ENCODE measurements at regions not wholly inside any gene's neighbourhood (a gene's known extent, or its start where the extent isn't known, plus 50 kb on each side); places are given as distances from the start of the nearest gene placed in this dataset.

- Histone ChIP-seq H3K18ac (ENCODE audit: low read length) (no peak overlapping the region), H3K9me3 (ENCODE audit: insufficient read depth, low read depth, low read length) (no peaks in the 10 kb centered on the region), H4K91ac (ENCODE audit: low read depth, low read length) (no peak overlapping the region), H2AFZ (ENCODE audit: insufficient read depth, low read length, poor library complexity) (no peak overlapping the region), H4K12ac (ENCODE audit: low read depth, low read length) (no peak overlapping the region), H3K4me2 (ENCODE audit: low read length) (no peak overlapping the region), H2AK5ac (ENCODE audit: low read length) (no peak overlapping the region), H3K79me1 (ENCODE audit: low read length) (no peaks in the 10 kb centered on the region), H3K27me3 (ENCODE audit: insufficient read depth, low read length) (no peaks in the 10 kb centered on the region), H4K8ac (ENCODE audit: low read depth, low read length) (no peak overlapping the region), H2BK120ac (ENCODE audit: insufficient read depth, low read length, poor library complexity) (no peak overlapping the region), H3K36me3 (ENCODE audit: control insufficient read depth in 1 of 2, insufficient read depth in 2 of 2, low read length in 2 of 2) (no peaks in the 10 kb centered on the region), H3K4me1 (ENCODE audit: control insufficient read depth in 1 of 2, insufficient read depth in 2 of 2, low read length in 2 of 2) (no peaks in the 10 kb centered on the region), H2BK12ac (ENCODE audit: low read length) (no peak overlapping the region), H3K9ac (ENCODE audit: low read length) (no peak overlapping the region), H3K23ac (ENCODE audit: low read length) (no peak overlapping the region), H3K4me3 (ENCODE audit: low read depth, low read length) (no peak overlapping the region), H2BK5ac (ENCODE audit: low read depth, low read length, poor library complexity) (no peak overlapping the region), H3K79me2 (ENCODE audit: control insufficient read depth, insufficient read depth, low read length, poor library complexity) (no peaks in the 10 kb centered on the region), H3K4ac (ENCODE audit: low read depth, low read length) (no peak overlapping the region), H3K27ac (ENCODE audit: low read depth, low read length) (no peak overlapping the region), H3K14ac (ENCODE audit: low read length) (no peak overlapping the region)
- no CpG with 5 or more reads among the region's 2 CpGs for WGBS (ENCODE audit: extremely low coverage, insufficient coverage, insufficient read length)
- no peak for DNase-seq
Observed at GRCh38 chr5:125898851-125899405, 524.3 kb upstream of the GRAMD2B start.

GRCh38 chr5:125912028-125912427 is 511.2 kb upstream of the GRAMD2B start:
- H2AK5ac ChIP-seq (ENCODE audit: low read length) = no peak overlapping the region
- H3K79me2 ChIP-seq (ENCODE audit: control insufficient read depth, insufficient read depth, low read length, poor library complexity) = no peaks in the 10 kb centered on the region
- H4K91ac ChIP-seq (ENCODE audit: low read depth, low read length) = no peak overlapping the region
- no peak overlapping the region for H3K4me3 ChIP-seq (ENCODE audit: low read depth, low read length)
- H3K23ac ChIP-seq (ENCODE audit: low read length) = no peak overlapping the region
- no peak overlapping the region for H3K18ac ChIP-seq (ENCODE audit: low read length)
- H3K9me3 ChIP-seq (ENCODE audit: insufficient read depth, low read depth, low read length) = no peaks in the 10 kb centered on the region
- no peak overlapping the region for H3K27ac ChIP-seq (ENCODE audit: low read depth, low read length)
- no peaks in the 10 kb centered on the region for H3K79me1 ChIP-seq (ENCODE audit: low read length)
- H4K8ac ChIP-seq (ENCODE audit: low read depth, low read length) = no peak overlapping the region
- WGBS (ENCODE audit: extremely low coverage, insufficient coverage, insufficient read length) = no CpG with 5 or more reads among the region's 1 CpG
- DNase-seq = no peak
- no peak overlapping the region for H3K9ac ChIP-seq (ENCODE audit: low read length)
- no peak overlapping the region for H2BK5ac ChIP-seq (ENCODE audit: low read depth, low read length, poor library complexity)
- no peaks in the 10 kb centered on the region for H3K4me1 ChIP-seq (ENCODE audit: control insufficient read depth in 1 of 2, insufficient read depth in 2 of 2, low read length in 2 of 2)
- no peak overlapping the region for H2AFZ ChIP-seq (ENCODE audit: insufficient read depth, low read length, poor library complexity)
- H3K14ac ChIP-seq (ENCODE audit: low read length) = no peak overlapping the region
- H4K12ac ChIP-seq (ENCODE audit: low read depth, low read length) = no peak overlapping the region
- H3K36me3 ChIP-seq (ENCODE audit: control insufficient read depth in 1 of 2, insufficient read depth in 2 of 2, low read length in 2 of 2) = no peaks in the 10 kb centered on the region
- no peaks in the 10 kb centered on the region for H3K27me3 ChIP-seq (ENCODE audit: insufficient read depth, low read length)
- no peak overlapping the region for H3K4ac ChIP-seq (ENCODE audit: low read depth, low read length)
- no peak overlapping the region for H3K4me2 ChIP-seq (ENCODE audit: low read length)
- H2BK120ac ChIP-seq (ENCODE audit: insufficient read depth, low read length, poor library complexity) = no peak overlapping the region
- H2BK12ac ChIP-seq (ENCODE audit: low read length) = no peak overlapping the region

- no peak overlapping the region for H4K91ac ChIP-seq (ENCODE audit: low read depth, low read length)
- no peak overlapping the region for H3K27ac ChIP-seq (ENCODE audit: low read depth, low read length)
- H3K4me3 ChIP-seq (ENCODE audit: low read depth, low read length) = no peak overlapping the region
- H4K8ac ChIP-seq (ENCODE audit: low read depth, low read length) = no peak overlapping the region
- H2BK120ac ChIP-seq (ENCODE audit: insufficient read depth, low read length, poor library complexity) = no peak overlapping the region
- no peak overlapping the region for H3K14ac ChIP-seq (ENCODE audit: low read length)
- no CpG with 5 or more reads among the region's 2 CpGs for WGBS (ENCODE audit: extremely low coverage, insufficient coverage, insufficient read length)
- H3K18ac ChIP-seq (ENCODE audit: low read length) = no peak overlapping the region
- H3K36me3 ChIP-seq (ENCODE audit: control insufficient read depth in 1 of 2, insufficient read depth in 2 of 2, low read length in 2 of 2) = no peaks in the 10 kb centered on the region
- no peak for DNase-seq
- H3K79me1 ChIP-seq (ENCODE audit: low read length) = no peaks in the 10 kb centered on the region
- H3K79me2 ChIP-seq (ENCODE audit: control insufficient read depth, insufficient read depth, low read length, poor library complexity) = no peaks in the 10 kb centered on the region
- no peak overlapping the region for H2BK5ac ChIP-seq (ENCODE audit: low read depth, low read length, poor library complexity)
- no peak overlapping the region for H3K23ac ChIP-seq (ENCODE audit: low read length)
- no peaks in the 10 kb centered on the region for H3K27me3 ChIP-seq (ENCODE audit: insufficient read depth, low read length)
- no peak overlapping the region for H2AK5ac ChIP-seq (ENCODE audit: low read length)
- no peak overlapping the region for H3K4ac ChIP-seq (ENCODE audit: low read depth, low read length)
- no peak overlapping the region for H4K12ac ChIP-seq (ENCODE audit: low read depth, low read length)
- H3K9ac ChIP-seq (ENCODE audit: low read length) = no peak overlapping the region
- H3K4me2 ChIP-seq (ENCODE audit: low read length) = no peak overlapping the region
- H2BK12ac ChIP-seq (ENCODE audit: low read length) = no peak overlapping the region
- H3K9me3 ChIP-seq (ENCODE audit: insufficient read depth, low read depth, low read length) = no peaks in the 10 kb centered on the region
- no peak overlapping the region for H2AFZ ChIP-seq (ENCODE audit: insufficient read depth, low read length, poor library complexity)
- no peaks in the 10 kb centered on the region for H3K4me1 ChIP-seq (ENCODE audit: control insufficient read depth in 1 of 2, insufficient read depth in 2 of 2, low read length in 2 of 2)
Observed at GRCh38 chr5:125913200-125913599, 510.0 kb upstream of the GRAMD2B start.

GRCh38 chr5:125914471-125914870 is 508.7 kb upstream of the GRAMD2B start:
- no CpG with 5 or more reads among the region's 3 CpGs for WGBS (ENCODE audit: extremely low coverage, insufficient coverage, insufficient read length)
- no peak overlapping the region for H2AK5ac ChIP-seq (ENCODE audit: low read length)

More at GRCh38 chr5:125914471-125914870, 508.7 kb upstream of the GRAMD2B start:
- DNase-seq = no peak
- no peak overlapping the region for H3K4ac ChIP-seq (ENCODE audit: low read depth, low read length)
- H2BK12ac ChIP-seq (ENCODE audit: low read length) = no peak overlapping the region
- no peak overlapping the region for H2BK5ac ChIP-seq (ENCODE audit: low read depth, low read length, poor library complexity)
- H3K79me1 ChIP-seq (ENCODE audit: low read length) = no peaks in the 10 kb centered on the region
- no peak overlapping the region for H4K12ac ChIP-seq (ENCODE audit: low read depth, low read length)
- no peak overlapping the region for H3K27ac ChIP-seq (ENCODE audit: low read depth, low read length)
- no peak overlapping the region for H4K91ac ChIP-seq (ENCODE audit: low read depth, low read length)
- no peak overlapping the region for H3K4me3 ChIP-seq (ENCODE audit: low read depth, low read length)
- H3K18ac ChIP-seq (ENCODE audit: low read length) = no peak overlapping the region
- H4K8ac ChIP-seq (ENCODE audit: low read depth, low read length) = no peak overlapping the region
- no peaks in the 10 kb centered on the region for H3K79me2 ChIP-seq (ENCODE audit: control insufficient read depth, insufficient read depth, low read length, poor library complexity)
- H3K4me1 ChIP-seq (ENCODE audit: control insufficient read depth in 1 of 2, insufficient read depth in 2 of 2, low read length in 2 of 2) = no peaks in the 10 kb centered on the region
- H3K9ac ChIP-seq (ENCODE audit: low read length) = no peak overlapping the region
- H3K27me3 ChIP-seq (ENCODE audit: insufficient read depth, low read length) = no peaks in the 10 kb centered on the region
- H3K14ac ChIP-seq (ENCODE audit: low read length) = no peak overlapping the region
- no peaks in the 10 kb centered on the region for H3K36me3 ChIP-seq (ENCODE audit: control insufficient read depth in 1 of 2, insufficient read depth in 2 of 2, low read length in 2 of 2)
- no peaks in the 10 kb centered on the region for H3K9me3 ChIP-seq (ENCODE audit: insufficient read depth, low read depth, low read length)
- no peak overlapping the region for H2BK120ac ChIP-seq (ENCODE audit: insufficient read depth, low read length, poor library complexity)
- H2AFZ ChIP-seq (ENCODE audit: insufficient read depth, low read length, poor library complexity) = no peak overlapping the region
- no peak overlapping the region for H3K4me2 ChIP-seq (ENCODE audit: low read length)
- no peak overlapping the region for H3K23ac ChIP-seq (ENCODE audit: low read length)
